HCT116 (cell line): ENCODE measurements at regions not wholly inside any gene's neighbourhood (a gene's known extent, or its start where the extent isn't known, plus 50 kb on each side); places are given as distances from the start of the nearest gene placed in this dataset.

Experiments used
- ATF3 ChIP-seq: IDR thresholded peaks from 2 replicates; pipeline ENCODE4 v1.6.1; 2012
- CTCF ChIP-seq, 3 experiments: fragments of 200-600 bp in 1 of 3; sonication (generic) in 1 of 3; IDR thresholded peaks in 2 of 3; conservative IDR thresholded peaks in 1 of 3; 2 replicates each; pipeline ENCODE4 v1.5.1; 2012 to 2017; ENCODE audit warnings: low read depth in 2 of 3, low read length in 2 of 3, antibody characterized with exemption in 1 of 3, borderline replicate concordance in 1 of 3, control low read depth in 1 of 3, mild to moderate bottlenecking in 1 of 3, mixed read lengths in 1 of 3, mixed run types in 1 of 3, moderate library complexity in 1 of 3; ENCODE audit not compliant: insufficient read depth in 1 of 3
- FOSL1 ChIP-seq: IDR thresholded peaks from 2 replicates; pipeline ENCODE4 v1.6.1; 2012; ENCODE audit warnings: low read depth
- POLR2A ChIP-seq: IDR thresholded peaks from 2 replicates; pipeline ENCODE4 v1.7.0; 2011; ENCODE audit warnings: borderline replicate concordance; ENCODE audit not compliant: insufficient read depth, insufficient read length; ENCODE audit errors: extremely low read depth
- SIN3A ChIP-seq: IDR thresholded peaks from 2 replicates; pipeline ENCODE4 v1.6.1; 2012; ENCODE audit warnings: low read depth
- TCF7L2 ChIP-seq: IDR thresholded peaks from 2 replicates; pipeline ENCODE4 v1.7.0; 2011; ENCODE audit warnings: borderline replicate concordance, inconsistent platforms; ENCODE audit not compliant: insufficient read depth, insufficient read length; ENCODE audit errors: extremely low read depth

GRCh38 chr1:221397141-221397540, 344.7 kb downstream of the DUSP10 start:
- TF ChIP-seq TCF7L2 (no peak), POLR2A (no peak), ATF3 (no peak), SIN3A (no peak), CTCF (IDR thresholded peaks at IDR 0.05 in 2 of 3, conservative IDR thresholded peaks at IDR 0.05 in 1 of 3; ENCODE audit: borderline replicate concordance in 1 of 3, insufficient read depth in 1 of 3, low read depth in 2 of 3, low read length in 2 of 3) (no peak), FOSL1 (no peak)
